ENCODE measurements at regions not wholly inside any gene's neighbourhood (a gene's known extent, or its start where the extent isn't known, plus 50 kb on each side); places are given as distances from the start of the nearest gene placed in this dataset.

DNA sequence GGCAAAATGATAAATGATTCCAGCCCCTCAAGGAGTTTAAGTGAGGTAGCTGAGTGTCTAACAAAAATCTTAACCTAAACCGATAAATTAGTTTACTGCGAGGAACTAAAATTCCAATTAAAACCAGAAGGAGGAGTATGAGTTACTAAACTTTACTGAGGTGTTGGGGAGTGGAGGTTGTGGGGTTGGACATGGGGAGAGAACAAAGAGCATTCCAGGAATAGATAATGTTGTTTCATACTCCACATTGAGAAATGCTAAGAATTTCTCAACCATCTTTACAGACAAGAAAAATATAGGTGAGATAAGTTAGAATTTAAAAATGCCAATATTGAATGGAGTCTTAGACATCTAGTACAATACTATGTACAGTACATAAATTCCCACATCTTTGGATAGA is 488.6 kb downstream of the METTL15 start:
- H3K4me3 ChIP-seq (ENCODE audit: low read depth, low read length): no peak overlapping the region
- no peak for DNase-seq (ENCODE audit: low read depth)

DNA sequence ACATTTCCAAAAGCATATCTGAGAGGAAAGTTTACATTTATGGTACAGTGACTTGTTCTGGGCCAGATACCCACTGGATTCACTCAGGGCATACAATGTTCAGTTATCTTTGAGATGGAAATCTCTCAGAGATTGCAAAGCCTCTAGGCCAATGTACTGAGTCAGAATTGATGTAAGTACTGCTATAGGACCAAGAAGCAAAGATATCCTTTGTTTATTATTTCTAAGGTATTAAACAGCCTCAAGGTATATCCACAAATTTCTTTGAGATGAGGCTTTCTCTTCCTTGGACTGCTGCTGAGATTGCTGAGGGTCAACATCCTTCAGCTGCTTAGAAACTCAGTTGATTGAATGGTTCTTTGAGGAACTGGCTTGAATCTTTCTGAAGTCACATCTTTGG is 484.0 kb downstream of the METTL15 start:
- no peak for DNase-seq (ENCODE audit: low read depth)
- no peak overlapping the region for H3K4me3 ChIP-seq (ENCODE audit: low read depth, low read length)

DNA sequence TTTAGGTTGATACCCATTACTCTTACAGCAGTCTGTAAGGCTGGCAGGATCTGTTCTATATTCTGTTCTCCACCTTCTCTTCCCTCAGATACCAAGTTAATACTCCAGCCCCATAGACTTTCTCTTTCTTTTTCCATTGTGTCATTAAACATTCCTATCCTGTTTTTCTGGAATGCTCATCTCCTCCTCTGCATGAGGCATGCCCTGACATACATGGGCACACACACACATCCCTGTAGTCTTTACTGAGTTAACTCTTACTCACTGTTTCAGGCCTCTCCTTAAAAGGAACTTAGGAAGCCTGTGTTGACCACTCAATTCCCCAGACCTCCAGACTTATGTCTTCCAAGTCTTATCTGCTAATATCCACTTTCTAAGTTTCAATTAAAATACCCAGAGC is 476.8 kb downstream of the METTL15 start:
- no peak overlapping the region for H3K4me3 ChIP-seq (ENCODE audit: low read depth, low read length)
- peak; percentile 18 for DNase-seq (ENCODE audit: low read depth)

DNA sequence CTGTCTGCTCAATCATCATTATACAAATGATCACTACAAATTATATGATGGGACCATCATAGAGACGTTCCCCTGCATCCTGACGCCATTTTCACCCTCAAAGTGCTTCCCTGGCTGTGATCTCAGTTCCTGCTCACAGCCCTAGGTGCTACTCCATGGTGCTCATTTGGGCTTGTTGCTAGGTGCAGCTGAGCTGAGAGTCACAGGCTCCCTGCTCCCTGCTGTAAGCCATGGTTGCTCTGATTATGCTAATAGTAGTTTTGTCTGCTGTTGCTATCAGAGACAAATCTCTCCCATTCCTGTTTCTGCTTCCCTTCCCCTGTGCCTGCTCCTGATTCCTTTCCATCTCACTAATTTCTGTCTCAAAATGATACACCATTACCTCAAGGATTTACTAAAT is 474.3 kb downstream of the METTL15 start:
- no peak overlapping the region for H3K4me3 ChIP-seq (ENCODE audit: low read depth, low read length)
- no peak for DNase-seq (ENCODE audit: low read depth)

DNA sequence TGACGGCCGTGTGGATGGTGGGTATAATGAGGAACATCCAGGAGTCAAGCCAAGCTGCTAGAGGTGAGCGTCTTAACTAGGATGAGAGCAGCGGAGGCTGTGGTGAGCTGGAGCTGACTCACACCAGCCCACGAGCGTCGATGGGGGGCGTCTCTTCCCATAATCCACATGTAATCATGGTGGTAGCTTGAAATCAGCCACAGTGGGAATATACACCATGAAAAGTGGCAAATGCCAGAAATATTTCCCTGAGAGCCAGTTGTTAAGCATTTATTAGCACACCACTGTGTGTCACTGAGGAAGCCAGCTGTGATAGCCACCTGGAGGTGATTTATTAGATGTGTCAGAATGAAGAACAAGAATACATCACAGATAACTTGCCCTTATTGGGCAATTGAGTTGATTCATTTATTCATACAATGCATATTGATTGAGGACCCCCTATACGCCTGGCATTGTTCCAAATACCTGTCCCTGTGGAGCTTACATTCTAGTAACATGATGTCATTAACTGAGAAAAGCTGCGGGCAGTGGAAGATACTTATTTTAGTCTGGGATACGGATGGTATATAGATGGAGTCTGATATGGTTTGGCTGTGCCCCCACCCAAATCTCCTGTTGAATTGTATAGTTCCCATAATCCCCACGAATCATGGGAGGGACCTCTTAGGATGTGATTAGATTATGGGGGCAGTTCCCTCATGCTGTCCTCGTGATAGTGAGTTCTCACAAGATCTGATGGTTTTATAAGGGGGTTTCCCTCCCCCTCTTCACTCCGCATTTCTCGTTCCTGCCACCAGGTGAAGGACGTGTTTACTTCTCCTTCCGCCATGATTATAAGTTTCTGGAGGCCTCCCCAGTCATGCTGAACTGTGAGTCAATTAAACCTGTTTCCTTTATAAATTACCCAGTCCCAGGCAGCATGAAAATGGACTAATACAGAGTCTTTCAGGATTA is 473.4 kb downstream of the METTL15 start:
- peak; percentile 84 for DNase-seq (ENCODE audit: low read depth)

DNA sequence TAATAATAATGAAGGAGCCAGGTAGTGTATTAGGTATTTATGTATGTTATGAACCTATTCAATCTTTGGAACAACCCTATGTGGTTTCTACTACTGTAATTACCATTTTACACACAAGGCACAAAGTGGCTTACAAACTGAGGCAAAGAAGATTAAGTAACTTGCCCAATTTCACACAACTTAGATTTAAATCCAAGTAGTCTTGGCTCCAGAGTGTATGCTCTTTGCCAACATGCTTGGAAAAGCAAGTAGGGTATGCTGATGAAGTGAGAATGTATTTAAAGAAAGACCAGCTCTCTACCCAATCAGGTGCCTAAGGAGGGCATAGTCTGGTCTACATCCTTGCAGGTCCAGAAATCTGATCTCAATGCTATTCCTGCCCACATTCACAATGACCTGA is 463.2 kb downstream of the METTL15 start:
- DNase-seq (ENCODE audit: low read depth): no peak
- H3K4me3 ChIP-seq (ENCODE audit: low read depth, low read length): no peak overlapping the region

More for the DNA sequence above, 473.4 kb downstream of the METTL15 start:
- no peak overlapping the region for H3K4me3 ChIP-seq (ENCODE audit: low read depth, low read length)

DNA sequence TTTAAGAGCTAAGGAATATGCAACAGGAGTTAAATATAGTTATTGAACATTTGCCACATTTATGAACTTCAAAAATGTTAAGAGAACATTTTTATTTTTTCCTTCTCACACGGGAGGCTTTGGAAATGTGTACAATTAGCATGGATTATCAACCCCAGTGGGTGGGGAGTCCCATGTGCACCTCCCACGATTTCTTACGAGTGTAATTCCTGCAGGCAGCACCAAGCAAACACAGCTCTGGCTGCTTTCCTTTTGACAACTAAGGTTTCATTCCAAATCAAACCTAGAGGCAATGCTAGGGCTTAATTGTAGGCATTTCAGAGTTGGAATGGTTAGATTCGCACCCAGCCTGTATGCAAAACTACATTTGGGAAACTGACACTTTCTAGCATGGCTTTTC is 460.9 kb downstream of the METTL15 start:
- H3K4me3 ChIP-seq (ENCODE audit: low read depth, low read length): no peak overlapping the region
- DNase-seq (ENCODE audit: low read depth): no peak

DNA sequence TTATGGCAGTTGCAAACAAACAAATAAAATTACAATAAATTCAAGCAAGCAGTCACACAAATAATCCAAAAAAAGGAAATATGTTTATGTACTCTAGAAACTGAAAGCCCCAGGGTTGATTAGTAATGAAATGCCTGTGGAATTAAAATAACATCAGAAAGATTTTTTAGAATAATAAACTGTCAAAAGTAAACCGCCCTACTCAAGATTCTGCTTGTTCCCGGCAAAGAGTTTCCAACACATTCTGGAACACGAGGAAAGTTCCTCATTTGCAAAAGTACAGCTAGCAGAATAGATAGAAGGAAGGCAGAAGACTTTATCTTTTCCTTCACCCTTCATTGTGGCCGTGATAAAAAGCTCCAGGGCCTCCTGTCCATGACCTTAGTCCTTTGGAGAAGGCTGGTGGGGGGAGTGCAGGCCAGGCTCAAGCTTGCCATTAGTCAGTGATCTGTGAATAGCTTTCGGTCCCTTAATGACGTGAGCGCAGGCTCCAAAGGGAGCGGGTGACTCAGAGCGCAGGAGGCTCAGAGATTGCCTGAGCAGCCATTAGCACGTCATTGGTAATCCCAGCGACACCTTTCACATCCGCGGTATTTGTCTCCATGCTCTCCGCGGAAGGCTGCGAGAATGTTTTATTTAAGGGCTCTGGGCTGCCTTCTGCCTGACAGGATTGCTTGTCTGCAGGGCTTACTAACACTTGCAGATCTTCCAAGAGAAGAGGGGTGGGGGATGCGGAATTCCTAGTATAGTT is 458.3 kb downstream of the METTL15 start:
- peak overlapping the region; percentile 24 for H3K4me3 ChIP-seq (ENCODE audit: low read depth, low read length)
- peak; percentile 98 for DNase-seq (ENCODE audit: low read depth)

DNA sequence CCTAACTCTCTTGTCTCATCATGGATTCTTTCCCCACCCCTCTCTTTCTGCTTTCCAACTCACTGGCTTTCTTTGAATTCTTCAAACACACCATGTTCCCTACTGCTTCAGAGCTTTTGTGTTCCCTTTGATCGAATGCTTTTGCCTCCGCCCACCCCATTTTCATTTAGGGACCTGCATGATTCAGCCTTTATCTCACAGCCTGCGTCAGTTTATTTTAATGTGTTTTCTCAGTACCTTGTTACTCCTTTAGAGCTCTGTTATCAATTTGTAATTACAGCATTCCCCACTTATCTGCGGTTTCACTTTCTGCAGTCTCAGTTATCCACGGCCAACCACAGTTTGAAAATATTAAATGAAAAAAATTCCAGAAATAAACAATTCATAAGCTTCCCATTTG is 451.3 kb downstream of the METTL15 start:
- H3K4me3 ChIP-seq (ENCODE audit: low read depth, low read length): no peak overlapping the region
- DNase-seq (ENCODE audit: low read depth): no peak

DNA sequence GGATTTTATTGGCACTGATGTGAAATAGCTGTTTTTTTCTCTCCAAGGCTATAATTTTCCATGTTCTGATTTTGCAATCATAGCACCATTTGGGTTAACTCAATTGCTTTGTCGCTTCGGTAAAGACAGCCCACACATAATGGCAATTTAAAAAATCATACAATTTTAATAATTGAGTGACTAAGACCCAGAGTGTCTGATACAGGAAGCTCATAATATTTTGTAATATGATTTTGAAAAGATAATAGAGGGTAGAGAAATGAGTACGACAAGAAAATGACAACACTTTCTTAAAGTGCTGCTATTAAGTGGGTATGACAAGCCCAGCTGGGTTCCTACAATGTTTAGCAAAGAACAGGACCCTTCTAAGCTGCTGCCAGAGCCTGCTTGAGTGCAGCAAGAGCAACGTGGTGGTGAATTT is 439.1 kb downstream of the METTL15 start:
- no peak overlapping the region for H3K4me3 ChIP-seq (ENCODE audit: low read depth, low read length)
- DNase-seq (ENCODE audit: low read depth): no peak

DNA sequence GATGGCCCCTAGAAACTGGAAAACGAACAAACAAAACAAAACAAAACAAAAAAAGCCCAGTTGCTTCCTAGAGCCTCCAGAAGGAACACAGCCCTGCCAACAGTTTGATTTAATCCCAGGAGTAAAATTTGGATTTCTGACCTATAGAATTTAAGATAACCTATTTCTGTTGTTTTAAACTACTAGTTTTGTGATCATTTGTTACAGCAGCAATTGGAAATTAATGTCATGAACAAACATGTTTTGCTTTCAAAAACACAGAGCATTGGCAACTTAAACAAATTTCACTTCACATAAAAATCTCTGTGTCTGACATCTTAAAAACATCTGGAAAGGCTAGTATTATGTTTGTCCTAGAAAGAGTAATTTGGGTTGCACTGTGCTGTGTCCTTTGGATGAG is 437.3 kb downstream of the METTL15 start:
- H3K4me3 ChIP-seq (ENCODE audit: low read depth, low read length): no peak overlapping the region
- DNase-seq (ENCODE audit: low read depth): no peak

DNA sequence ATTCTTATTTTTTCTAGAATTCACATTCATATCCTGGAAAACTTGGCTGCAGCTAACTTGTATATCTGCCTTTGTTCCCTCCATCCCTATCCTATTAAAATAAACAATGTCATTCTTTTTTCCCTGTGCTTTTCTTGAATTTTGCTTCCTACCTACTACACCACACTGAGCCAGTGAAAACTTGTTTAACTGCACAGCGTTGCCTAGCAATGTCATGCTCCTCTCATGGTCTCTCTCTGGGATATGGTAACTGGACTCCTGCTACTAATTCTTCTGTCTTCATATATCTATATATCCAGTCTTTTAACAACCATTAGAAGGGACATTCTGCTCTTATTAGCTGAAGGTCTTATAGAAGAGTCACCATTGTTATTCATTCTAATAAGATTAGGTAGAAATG is 434.4 kb downstream of the METTL15 start:
- H3K4me3 ChIP-seq (ENCODE audit: low read depth, low read length): no peak overlapping the region
- DNase-seq (ENCODE audit: low read depth): no peak

DNA sequence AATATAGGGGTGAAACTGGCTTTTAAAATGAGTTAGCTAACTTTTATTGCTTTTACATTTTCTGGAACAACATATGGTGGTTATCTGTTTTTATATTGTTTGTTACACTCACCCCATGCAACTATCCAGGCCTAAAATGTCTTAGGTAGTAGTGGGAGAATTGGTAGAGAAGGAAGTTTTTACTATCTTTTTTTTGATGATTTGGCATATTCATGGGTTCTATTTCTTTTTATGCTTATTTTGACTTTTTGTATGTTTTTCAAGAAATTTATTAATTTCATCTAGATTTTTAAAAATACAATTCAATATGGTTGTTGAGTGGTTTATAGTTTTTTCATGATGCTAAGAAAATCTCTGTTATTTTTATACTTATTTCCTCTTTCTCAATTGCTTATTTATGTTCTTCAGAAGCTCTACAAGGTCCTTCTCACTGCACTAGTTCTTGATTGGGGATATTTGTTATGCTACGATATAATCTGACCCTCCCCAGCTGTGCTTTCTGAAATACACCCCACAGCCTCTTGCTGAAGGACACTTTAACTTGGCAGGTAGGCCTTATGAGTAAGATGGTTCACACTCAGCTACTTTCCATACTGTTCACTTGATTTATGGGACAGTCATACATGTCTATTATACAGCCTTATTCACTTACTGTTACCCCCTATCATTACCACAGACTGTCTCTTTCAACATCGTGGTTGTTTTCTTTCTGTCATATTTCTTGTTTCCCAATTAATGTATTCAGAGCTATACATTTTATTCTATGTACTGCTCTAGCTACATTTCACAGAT is 431.2 kb downstream of the METTL15 start:
- DNase-seq (ENCODE audit: low read depth): peak; percentile 35
- H3K4me3 ChIP-seq (ENCODE audit: low read depth, low read length): no peak overlapping the region

DNA sequence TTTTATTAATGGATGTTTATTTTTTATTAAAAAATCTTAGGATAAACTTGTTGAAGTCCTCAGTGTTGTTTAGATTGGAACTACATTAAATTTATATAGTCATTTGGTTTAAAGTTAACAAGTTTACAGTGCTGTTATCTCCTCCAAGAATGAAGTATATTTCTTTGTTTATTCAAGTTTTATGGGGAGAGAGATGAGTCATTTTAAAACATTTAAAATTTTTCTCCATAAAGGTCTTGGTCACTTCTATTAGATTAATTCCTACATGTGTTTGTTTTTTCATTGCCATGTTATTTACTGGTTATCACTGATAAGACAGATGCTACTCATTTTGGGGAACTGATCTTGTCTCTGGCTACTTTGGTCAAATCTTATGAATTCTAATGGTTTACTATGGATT is 429.6 kb downstream of the METTL15 start:
- DNase-seq (ENCODE audit: low read depth): no peak
- H3K4me3 ChIP-seq (ENCODE audit: low read depth, low read length): no peak overlapping the region

DNA sequence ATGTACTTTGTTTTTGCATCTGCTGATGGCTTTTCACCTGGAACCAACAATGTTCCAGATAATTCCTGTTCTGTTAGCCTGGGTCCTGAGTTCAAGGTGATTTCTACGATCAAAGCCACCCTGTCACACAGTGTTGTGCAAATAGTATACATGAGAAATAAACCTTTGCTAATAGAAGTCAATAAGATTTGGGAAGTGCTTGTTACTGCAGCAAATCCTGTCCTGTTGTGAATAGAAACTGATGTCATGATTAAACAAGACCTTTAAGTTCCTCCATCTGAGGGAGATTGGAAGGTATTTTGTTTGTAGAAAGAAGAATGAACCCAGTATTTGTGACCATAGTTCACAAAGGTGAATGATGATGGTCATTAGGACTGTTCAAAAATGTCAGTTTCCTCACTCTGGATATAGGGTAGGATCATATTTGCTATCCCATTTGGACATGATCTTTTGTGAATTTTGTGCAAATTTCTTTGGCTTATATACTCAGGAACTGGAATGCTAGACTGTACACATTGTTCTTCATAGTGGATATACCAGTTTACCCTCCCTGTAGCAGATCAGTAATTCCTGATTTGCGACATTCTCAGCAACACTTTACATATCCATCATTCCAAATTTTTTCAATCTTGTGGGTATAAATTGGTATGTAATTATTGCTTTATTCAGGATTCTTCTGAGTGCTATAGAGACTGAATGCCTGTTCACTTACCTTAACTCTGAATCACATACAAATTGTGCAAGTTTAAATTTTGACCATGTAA is 428.5 kb downstream of the METTL15 start:
- H3K4me3 ChIP-seq (ENCODE audit: low read depth, low read length): no peak overlapping the region
- no peak for DNase-seq (ENCODE audit: low read depth)

DNA sequence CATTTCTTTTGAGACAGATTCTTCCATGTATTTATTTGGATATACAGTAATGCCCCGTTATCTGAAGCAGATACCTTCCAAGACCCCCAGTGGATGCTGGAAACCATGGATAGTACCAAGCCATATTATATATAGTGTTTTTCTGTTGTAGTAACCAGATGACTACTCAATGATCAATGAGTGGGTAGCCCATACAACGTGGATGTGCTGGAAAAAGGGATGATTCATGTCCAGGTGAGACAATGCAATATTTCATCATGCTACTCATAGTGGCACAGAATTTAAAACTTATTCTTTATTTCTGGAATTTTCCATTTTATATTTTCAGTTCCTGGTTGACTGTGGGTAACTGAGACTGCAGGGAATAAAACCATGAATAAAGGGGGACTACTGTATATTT is 427.5 kb downstream of the METTL15 start:
- no peak overlapping the region for H3K4me3 ChIP-seq (ENCODE audit: low read depth, low read length)
- no peak for DNase-seq (ENCODE audit: low read depth)

DNA sequence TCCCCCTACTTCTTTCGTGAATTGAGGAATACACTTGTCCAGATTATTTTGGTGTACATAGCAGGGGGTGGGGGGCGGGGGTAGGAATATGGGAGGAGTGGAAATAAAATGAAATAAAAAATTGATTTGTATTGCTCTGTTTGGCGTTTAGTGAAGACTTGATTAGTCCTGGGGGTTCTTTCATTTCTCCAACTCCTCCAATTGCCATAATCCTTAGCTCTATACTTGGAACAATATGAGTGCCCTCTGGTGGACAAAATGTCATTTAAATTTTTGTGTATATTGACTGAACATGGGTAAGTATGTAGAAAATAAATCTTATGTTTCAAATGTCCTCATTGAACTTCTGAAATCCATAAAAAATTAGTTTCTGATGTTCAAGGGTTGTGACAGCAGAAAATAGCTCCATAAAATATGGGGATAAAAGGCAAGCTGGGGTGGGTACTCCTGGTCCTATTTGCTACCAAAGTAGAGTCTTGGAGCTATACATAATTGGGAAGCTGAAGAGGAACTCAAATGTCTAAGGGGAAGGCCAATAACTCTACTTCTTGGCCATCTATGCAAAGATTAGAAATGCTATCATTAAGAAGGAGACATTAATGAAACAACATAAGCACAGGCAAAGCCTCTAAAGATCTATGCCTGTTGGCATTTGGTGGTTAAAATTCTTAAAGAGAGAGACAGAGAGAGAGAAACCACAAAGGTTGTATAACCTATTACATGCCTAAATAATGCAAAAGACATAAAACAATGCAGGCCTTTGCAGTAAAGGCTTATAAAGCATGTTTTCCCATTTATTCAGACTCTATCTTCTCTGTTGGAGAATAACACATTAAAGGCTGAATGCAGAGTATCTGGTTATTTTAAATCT is 421.6 kb downstream of the METTL15 start:
- H3K4me3 ChIP-seq (ENCODE audit: low read depth, low read length): no peak overlapping the region
- DNase-seq (ENCODE audit: low read depth): peak; percentile 24

DNA sequence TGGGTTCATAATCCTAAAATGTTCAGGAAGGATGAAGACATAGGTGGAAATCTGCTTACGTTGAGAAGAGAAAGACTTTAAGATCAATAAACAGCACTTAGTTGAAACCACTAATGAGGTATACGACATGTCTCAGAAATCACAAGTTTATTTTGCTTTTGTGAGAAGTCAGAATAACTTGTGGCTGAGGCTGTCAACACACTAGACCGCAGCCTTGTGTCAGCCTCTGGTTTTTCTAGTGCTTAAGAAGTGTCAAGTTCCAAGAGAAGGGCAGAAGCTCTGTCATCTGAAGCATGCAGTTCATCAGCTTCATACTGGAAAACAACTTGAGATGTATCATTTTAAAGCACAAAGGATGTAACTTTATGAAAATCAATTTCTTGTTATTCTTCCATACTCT is 420.9 kb downstream of the METTL15 start:
- DNase-seq (ENCODE audit: low read depth): peak; percentile 39
- no peak overlapping the region for H3K4me3 ChIP-seq (ENCODE audit: low read depth, low read length)

Data from skeletal muscle cell (primary cell).